PC-3 (cell line): ENCODE measurements at regions not wholly inside any gene's neighbourhood (a gene's known extent, or its start where the extent isn't known, plus 50 kb on each side); places are given as distances from the start of the nearest gene placed in this dataset.
A peak's percentile ranks its signal among the peaks of the same experiment; 100 is the strongest.

Experiments used
- ATAC-seq: fragments of 200-7000 bp; cut with Tn5 transposase; 2 replicates; pipeline ENCODE4 v1.9.1; 2020; ENCODE audit warnings: mild to moderate bottlenecking, moderate library complexity
- BruUV-seq: library from RNA; stranded (reverse); fragments of 400-500 nt; replicated peaks from 2 replicates; lab custom pipeline; 2021; lab: Mats Ljungman, UMichigan
- CTCF ChIA-PET: fragments of 300-600 bp; sonication (Branson Sonifier 250); formaldehyde crosslinking; loops from one replicate; lab custom pipeline; 2022; ENCODE audit warnings: antibody characterized with exemption; lab: Charles Lee
- POLR2A ChIA-PET: fragments of 300-600 bp; sonication (Branson Sonifier 250); formaldehyde crosslinking; loops from one replicate; lab custom pipeline; 2022; ENCODE audit warnings: antibody characterized with exemption; ENCODE audit not compliant: unreplicated experiment; lab: Charles Lee
- DNase-seq: peaks from one replicate; pipeline ENCODE4 v3.0.0-alpha.2; 2015
- H2AFZ ChIP-seq: fragments of 300-600 bp; sonication (generic); 2 replicates; pipeline ENCODE4 v1.6.0; 2016; ENCODE audit warnings: antibody characterized with exemption, low read length
- H3F3A ChIP-seq: fragments of 300-600 bp; sonication (generic); one replicate; pipeline ENCODE4 v1.6.0; 2017; ENCODE audit warnings: antibody characterized with exemption, low read length, control low read depth, mild to moderate bottlenecking; ENCODE audit not compliant: unreplicated experiment
- H3K27ac ChIP-seq: fragments of 300-600 bp; sonication (generic); 2 replicates; pipeline ENCODE4 v1.5.1; 2016; ENCODE audit warnings: mild to moderate bottlenecking, low read length
- H3K27me3 ChIP-seq: fragments of 300-600 bp; sonication (generic); 2 replicates; pipeline ENCODE4 v1.6.1; 2016; ENCODE audit warnings: low read length, mixed read lengths
- H3K36me3 ChIP-seq: fragments of 300-600 bp; sonication (generic); 2 replicates; pipeline ENCODE4 v1.6.1; 2016; ENCODE audit warnings: low read depth, mixed run types, low read length, mixed read lengths
- H3K4me1 ChIP-seq: fragments of 300-600 bp; sonication (generic); 2 replicates; pipeline ENCODE4 v1.5.1; 2016; ENCODE audit warnings: low read length; ENCODE audit not compliant: insufficient read depth
- H3K4me2 ChIP-seq: fragments of 300-600 bp; sonication (generic); 2 replicates; pipeline ENCODE4 v1.6.0; 2016; ENCODE audit warnings: low read length
- H3K4me3 ChIP-seq: fragments of 300-600 bp; sonication (generic); 2 replicates; pipeline ENCODE4 v1.5.1; 2016; ENCODE audit warnings: mild to moderate bottlenecking, low read length, mixed read lengths
- H3K79me2 ChIP-seq: fragments of 300-600 bp; sonication (generic); 2 replicates; pipeline ENCODE4 v1.6.1; 2017; ENCODE audit warnings: low read length, mixed read lengths
- H3K9ac ChIP-seq: fragments of 300-600 bp; sonication (generic); 2 replicates; pipeline ENCODE4 v1.6.0; 2016; ENCODE audit warnings: mild to moderate bottlenecking, low read length
- H3K9me2 ChIP-seq: fragments of 300-600 bp; sonication (generic); replicated peaks from 2 replicates; pipeline ENCODE4 v1.6.1; 2016; ENCODE audit warnings: mixed run types, low read length, mixed read lengths
- H3K9me3 ChIP-seq: fragments of 300-600 bp; sonication (generic); 2 replicates; pipeline ENCODE4 v1.6.1; 2016; ENCODE audit warnings: low read length, mixed read lengths
- H4K20me1 ChIP-seq: fragments of 300-600 bp; sonication (generic); 2 replicates; pipeline ENCODE4 v1.6.1; 2016; ENCODE audit warnings: low read length, mixed read lengths
- CTCF ChIP-seq: fragments of 300-600 bp; sonication (generic); conservative IDR thresholded peaks from 2 replicates; pipeline ENCODE4 v1.5.1; 2017; ENCODE audit warnings: antibody characterized with exemption, low read depth, mild to moderate bottlenecking, low read length
- EZH2 ChIP-seq: fragments of 300-600 bp; sonication (generic); IDR thresholded peaks from one replicate; pipeline ENCODE4 v1.6.1; 2017; ENCODE audit warnings: antibody characterized with exemption, mild to moderate bottlenecking, low read length; ENCODE audit not compliant: unreplicated experiment
- EZH2phosphoT487 ChIP-seq: fragments of 300-600 bp; sonication (generic); IDR thresholded peaks from 2 replicates; pipeline ENCODE4 v1.6.1; 2018; ENCODE audit warnings: mild to moderate bottlenecking, antibody characterized with exemption, low read length, borderline replicate concordance
- intact Hi-C: fragments of 100-400 bp; cut with micrococcal nuclease; formaldehyde crosslinking; loops from 2 replicates; pipeline ENCODE4 v1.9.0; 2023

GRCh38 chr7:157080111-157080730 is 58.5 kb upstream of the UBE3C start:
- H3F3A ChIP-seq: no peaks in the 10 kb centered on the region
- H3K9ac ChIP-seq: no peak overlapping the region
- H3K79me2 ChIP-seq: no peaks in the 10 kb centered on the region
- no peak overlapping the region for H2AFZ ChIP-seq
- no peak overlapping the region for H3K4me3 ChIP-seq
- no peaks in the 10 kb centered on the region for H3K4me1 ChIP-seq
- no peak for TF ChIP-seq EZH2
- no peak for TF ChIP-seq CTCF
- no peak for TF ChIP-seq EZH2phosphoT487
- H3K36me3 ChIP-seq: no peaks in the 10 kb centered on the region
- H4K20me1 ChIP-seq: no peaks in the 10 kb centered on the region
- no peak overlapping the region for H3K4me2 ChIP-seq
- peaks cover 20% of the 10 kb centered on the region for H3K27me3 ChIP-seq
- no TSS peak for BruUV-seq
- no peak for ATAC-seq
- no peaks in the 10 kb centered on the region for H3K9me2 ChIP-seq
- POLR2A ChIA-PET: interaction anchor here (0.6 kb wide), 1 partner anchor 1667 kb away, joined by 4 read pairs; no protein-coding TSS in a partner anchor
- no peak overlapping the region for H3K27ac ChIP-seq
- no peaks in the 10 kb centered on the region for H3K9me3 ChIP-seq
- intact Hi-C loops: no loop called here
- peak; percentile 39 for DNase-seq
- CTCF ChIA-PET: no interaction called here

GRCh38 chr7:157086508-157087187 is 52.1 kb upstream of the UBE3C start:
- Histone ChIP-seq H3K27me3 (peaks cover 17% of the 10 kb centered on the region; the same call in 1 of the 2 replicates), H4K20me1 (no peaks in the 10 kb centered on the region), H3K4me3 (no peak overlapping the region), H3K9ac (no peak overlapping the region), H3K9me2 (no peaks in the 10 kb centered on the region), H3K4me2 (no peak overlapping the region), H3K79me2 (no peaks in the 10 kb centered on the region), H3K4me1 (no peaks in the 10 kb centered on the region), H3K9me3 (no peaks in the 10 kb centered on the region), H3K27ac (no peak overlapping the region), H3F3A (no peaks in the 10 kb centered on the region), H2AFZ (no peak overlapping the region), H3K36me3 (no peaks in the 10 kb centered on the region)
- no peak for ATAC-seq
- POLR2A ChIA-PET: no interaction called here
- no TSS peak for BruUV-seq
- no peak for TF ChIP-seq EZH2
- TF ChIP-seq EZH2phosphoT487: no peak
- no peak for TF ChIP-seq CTCF
- intact Hi-C loops: no loop called here
- no peak for DNase-seq
- CTCF ChIA-PET: no interaction called here

GRCh38 chr7:157087646-157088045 is 51.1 kb upstream of the UBE3C start:
- Histone ChIP-seq H4K20me1 (no peaks in the 10 kb centered on the region), H3K27ac (no peak overlapping the region), H3F3A (no peaks in the 10 kb centered on the region), H2AFZ (no peak overlapping the region), H3K27me3 (peaks cover 17% of the 10 kb centered on the region; the same call in 1 of the 2 replicates), H3K9ac (no peak overlapping the region), H3K4me1 (no peaks in the 10 kb centered on the region), H3K9me3 (no peaks in the 10 kb centered on the region), H3K9me2 (no peaks in the 10 kb centered on the region), H3K4me2 (no peak overlapping the region), H3K4me3 (no peak overlapping the region), H3K79me2 (no peaks in the 10 kb centered on the region), H3K36me3 (no peaks in the 10 kb centered on the region)
- no peak for ATAC-seq
- CTCF ChIA-PET: no interaction called here
- no TSS peak for BruUV-seq
- no peak for DNase-seq
- POLR2A ChIA-PET: interaction anchor here (0.7 kb wide), 1 partner anchor 49 kb away, joined by 3 read pairs; no protein-coding TSS in a partner anchor
- TF ChIP-seq EZH2 (no peak), EZH2phosphoT487 (no peak), CTCF (no peak)
- intact Hi-C loops: no loop called here
